IMR-90 (cell line): ENCODE measurements at regions not wholly inside any gene's neighbourhood (a gene's known extent, or its start where the extent isn't known, plus 50 kb on each side); places are given as distances from the start of the nearest gene placed in this dataset.

Experiments used
- ATAC-seq: fragments of 200-7000 bp; cut with Tn5 transposase; 2 replicates; pipeline ENCODE4 v1.9.1; 2020; ENCODE audit warnings: low read depth, mild to moderate bottlenecking, moderate library complexity
- BruUV-seq: library from RNA; stranded (reverse); fragments of 400-500 nt; replicated peaks from 2 replicates; lab custom pipeline; 2021; lab: Mats Ljungman, UMichigan
- CTCF ChIA-PET: fragments of 300-600 bp; formaldehyde crosslinking; extraction: SDS; loops from one replicate; lab custom pipeline; 2021; ENCODE audit warnings: antibody characterized with exemption; lab: Yijun Ruan, JAX
- POLR2A ChIA-PET: fragments of 300-600 bp; sonication (Branson Sonifier 250); formaldehyde crosslinking; loops from one replicate; lab custom pipeline; 2022; ENCODE audit warnings: antibody characterized with exemption; ENCODE audit not compliant: unreplicated experiment; lab: Charles Lee
- DNase-seq: peaks from one replicate; pipeline ENCODE4 v3.0.0; 2013
- H2AFZ ChIP-seq: replicated peaks from 2 replicates; pipeline ENCODE3; 2013; ENCODE audit warnings: low read length, mild to moderate bottlenecking; ENCODE audit not compliant: poor library complexity
- H2AK5ac ChIP-seq: 2 replicates; pipeline ENCODE4 v1.6.1; 2013; ENCODE audit warnings: low read depth, low read length, inconsistent platforms
- H2AK9ac ChIP-seq: replicated peaks from 2 replicates; pipeline ENCODE3; 2013; ENCODE audit warnings: mild to moderate bottlenecking, low read depth, low read length, moderate library complexity; ENCODE audit not compliant: poor library complexity
- H2BK120ac ChIP-seq: 2 replicates; pipeline ENCODE4 v1.6.1; 2013; ENCODE audit warnings: low read depth, low read length, inconsistent platforms
- H2BK15ac ChIP-seq: 3 replicates; pipeline ENCODE4 v1.6.1; 2013; ENCODE audit warnings: low read depth, low read length, inconsistent platforms
- H2BK20ac ChIP-seq: 2 replicates; pipeline ENCODE4 v1.6.1; 2013; ENCODE audit warnings: low read depth, mild to moderate bottlenecking, inconsistent platforms, low read length, moderate library complexity
- H2BK5ac ChIP-seq: 2 replicates; pipeline ENCODE4 v1.6.1; 2013; ENCODE audit warnings: mild to moderate bottlenecking, low read depth, low read length, inconsistent platforms; ENCODE audit not compliant: poor library complexity, severe bottlenecking
- H3K14ac ChIP-seq: replicated peaks from 2 replicates; pipeline ENCODE4 v1.6.1; 2013; ENCODE audit warnings: low read depth, low read length, inconsistent platforms
- H3K18ac ChIP-seq: 2 replicates; pipeline ENCODE4 v1.6.1; 2013; ENCODE audit warnings: low read depth, low read length, control low read depth
- H3K23ac ChIP-seq: 2 replicates; pipeline ENCODE4 v1.6.1; 2013; ENCODE audit warnings: low read depth, low read length, inconsistent platforms
- H3K27ac ChIP-seq: 2 replicates; pipeline ENCODE4 v1.5.1; 2013; ENCODE audit warnings: mild to moderate bottlenecking, control low read depth, low read length; ENCODE audit not compliant: insufficient read depth
- H3K27me3 ChIP-seq: 2 replicates; pipeline ENCODE4 v1.6.1; 2013; ENCODE audit warnings: low read length; ENCODE audit not compliant: control insufficient read depth, insufficient read depth
- H3K36me3 ChIP-seq: 2 replicates; pipeline ENCODE4 v1.6.1; 2013; ENCODE audit warnings: low read length, mixed read lengths; ENCODE audit not compliant: control insufficient read depth, insufficient read depth
- H3K4ac ChIP-seq: 2 replicates; pipeline ENCODE4 v1.6.1; 2013; ENCODE audit warnings: low read depth, low read length, inconsistent platforms
- H3K4me1 ChIP-seq: 2 replicates; pipeline ENCODE4 v1.6.1; 2013; ENCODE audit warnings: low read length, mixed read lengths; ENCODE audit not compliant: control insufficient read depth, insufficient read depth
- H3K4me2 ChIP-seq: 2 replicates; pipeline ENCODE4 v1.6.1; 2013; ENCODE audit warnings: low read depth, mild to moderate bottlenecking, control low read depth, low read length, moderate library complexity
- H3K4me3 ChIP-seq: 2 replicates; pipeline ENCODE4 v1.5.1; 2013; ENCODE audit warnings: low read depth, mild to moderate bottlenecking, control low read depth, low read length, moderate library complexity; ENCODE audit not compliant: insufficient read depth
- H3K56ac ChIP-seq: 2 replicates; pipeline ENCODE4 v1.6.1; 2013; ENCODE audit warnings: low read length, inconsistent platforms; ENCODE audit not compliant: insufficient read depth; ENCODE audit errors: extremely low read depth
- H3K79me1 ChIP-seq, 2 experiments: 2 replicates each; pipeline ENCODE4 v1.6.1; 2013; ENCODE audit warnings: low read length in 2 of 2, inconsistent platforms in 1 of 2, low read depth in 1 of 2
- H3K9ac ChIP-seq: 2 replicates; pipeline ENCODE4 v1.6.1; 2013; ENCODE audit warnings: low read depth, low read length, control low read depth
- H3K9me1 ChIP-seq: 2 replicates; pipeline ENCODE4 v1.6.1; 2013; ENCODE audit warnings: low read length, inconsistent platforms; ENCODE audit not compliant: insufficient read depth
- H3K9me3 ChIP-seq: 2 replicates; pipeline ENCODE4 v1.6.1; 2013; ENCODE audit warnings: low read length; ENCODE audit not compliant: control insufficient read depth, insufficient read depth
- H4K20me1 ChIP-seq: 2 replicates; pipeline ENCODE4 v1.6.1; 2013; ENCODE audit warnings: low read length, inconsistent platforms; ENCODE audit not compliant: insufficient read depth
- H4K5ac ChIP-seq: 2 replicates; pipeline ENCODE4 v1.6.1; 2013; ENCODE audit warnings: mild to moderate bottlenecking, low read depth, low read length, control low read depth
- H4K8ac ChIP-seq, 2 experiments: 2 replicates each; pipeline ENCODE4 v1.6.1; 2013; ENCODE audit warnings: low read depth in 2 of 2, low read length in 2 of 2, control low read depth in 1 of 2, inconsistent platforms in 1 of 2
- H4K91ac ChIP-seq: 2 replicates; pipeline ENCODE4 v1.6.1; 2013; ENCODE audit warnings: low read depth, low read length, inconsistent platforms; ENCODE audit not compliant: insufficient read depth
- BHLHE40 ChIP-seq: fragments of 150-350 bp; IDR thresholded peaks from 2 replicates; pipeline ENCODE4 v1.6.1; 2016; ENCODE audit warnings: mild to moderate bottlenecking, low read depth, low read length
- CEBPB ChIP-seq: IDR thresholded peaks from 2 replicates; pipeline ENCODE4 v1.6.1; 2012; ENCODE audit warnings: low read depth, low read length, improper control_type of control experiment
- CHD1 ChIP-seq: IDR thresholded peaks from 2 replicates; pipeline ENCODE4 v1.6.1; 2012; ENCODE audit warnings: low read depth, low read length, improper control_type of control experiment
- CTCF ChIP-seq: conservative IDR thresholded peaks from 2 replicates; pipeline ENCODE4 v1.5.1; 2012; ENCODE audit warnings: mild to moderate bottlenecking, low read depth, low read length, improper control_type of control experiment
- ELK1 ChIP-seq: fragments of 150-350 bp; IDR thresholded peaks from 2 replicates; pipeline ENCODE4 v1.6.1; 2016; ENCODE audit warnings: low read depth, mild to moderate bottlenecking, low read length, moderate library complexity, borderline replicate concordance
- FOS ChIP-seq: fragments of 150-350 bp; IDR thresholded peaks from 2 replicates; pipeline ENCODE4 v1.6.1; 2016; ENCODE audit warnings: low read depth, low read length
- MAFK ChIP-seq: IDR thresholded peaks from 2 replicates; pipeline ENCODE4 v1.6.1; 2012; ENCODE audit warnings: low read depth, low read length, improper control_type of control experiment
- MAZ ChIP-seq: IDR thresholded peaks from 2 replicates; pipeline ENCODE4 v1.6.1; 2012; ENCODE audit warnings: low read depth, mild to moderate bottlenecking, low read length, improper control_type of control experiment, moderate library complexity, borderline replicate concordance
- MXI1 ChIP-seq: IDR thresholded peaks from 2 replicates; pipeline ENCODE4 v1.6.1; 2012; ENCODE audit warnings: low read depth, mild to moderate bottlenecking, low read length, moderate library complexity, borderline replicate concordance
- NFE2L2 ChIP-seq: fragments of 150-350 bp; IDR thresholded peaks from 2 replicates; pipeline ENCODE4 v1.6.1; 2016; ENCODE audit warnings: low read depth, mild to moderate bottlenecking, low read length
- POLR2A ChIP-seq: IDR thresholded peaks from 2 replicates; pipeline ENCODE4 v1.6.1; 2012; ENCODE audit warnings: mild to moderate bottlenecking, low read depth, low read length
- RAD21 ChIP-seq: IDR thresholded peaks from 2 replicates; pipeline ENCODE4 v1.6.1; 2012; ENCODE audit warnings: low read length, improper control_type of control experiment
- RCOR1 ChIP-seq: IDR thresholded peaks from 2 replicates; pipeline ENCODE4 v1.6.1; 2012; ENCODE audit warnings: mild to moderate bottlenecking, low read length, improper control_type of control experiment; ENCODE audit not compliant: insufficient replicate concordance
- RFX5 ChIP-seq: IDR thresholded peaks from 2 replicates; pipeline ENCODE4 v1.8.0; 2012; ENCODE audit warnings: low read depth, mild to moderate bottlenecking, low read length, moderate library complexity
- SMC3 ChIP-seq: fragments of 150-350 bp; IDR thresholded peaks from 2 replicates; pipeline ENCODE4 v1.6.1; 2016; ENCODE audit warnings: low read depth, mild to moderate bottlenecking, antibody characterized with exemption, low read length, moderate library complexity
- USF2 ChIP-seq: fragments of 150-350 bp; IDR thresholded peaks from 2 replicates; pipeline ENCODE4 v1.6.1; 2017; ENCODE audit warnings: mild to moderate bottlenecking, antibody characterized with exemption, low read length, low read depth
- WGBS, 2 experiments: methylation state at CpG; one replicate each; pipeline versions ENCODE4 v1.1.5 to v1.1.7; 2013; ENCODE audit warnings: missing lambda C conversion rate in 2 of 2; ENCODE audit not compliant: insufficient read length in 1 of 2; ENCODE audit errors: extremely low coverage in 2 of 2; 5-methylcytosine and 5-hydroxymethylcytosine counted together
- dilution Hi-C: fragments of 300-500 bp; cut with HindIII; formaldehyde crosslinking; loops from one replicate; pipeline ENCODE4 v1.14.3; 2018; ENCODE audit warnings: low sequenced_read_pairs; ENCODE audit not compliant: unreplicated experiment
- in situ Hi-C: fragments of 300-500 bp; cut with MboI; formaldehyde crosslinking; loops from 3 replicates; pipeline ENCODE4 v1.14.3; 2019; ENCODE audit warnings: low sequenced_read_pairs, inconsistent platforms, mixed read lengths
- intact Hi-C: fragments of 100-400 bp; cut with micrococcal nuclease; formaldehyde crosslinking; loops from 2 replicates; pipeline ENCODE4 v1.10.0; 2022

- H3K27me3 ChIP-seq = no peaks in the 10 kb centered on the region
- no peak overlapping the region for H2BK15ac ChIP-seq
- POLR2A ChIA-PET = no interaction called here
- no peak overlapping the region for H2AK9ac ChIP-seq
- in situ Hi-C loops (no loop called here), intact Hi-C loops (no loop called here), dilution Hi-C loops (no loop called here)
- H3K27ac ChIP-seq = no peak overlapping the region
- no peak overlapping the region for H3K4me2 ChIP-seq
- CTCF ChIA-PET = no interaction called here
- no peak overlapping the region for H4K91ac ChIP-seq
- H2AFZ ChIP-seq = no peak overlapping the region
- ATAC-seq (no peak), DNase-seq (no peak)
- H3K9me3 ChIP-seq = no peaks in the 10 kb centered on the region
- H3K4me3 ChIP-seq = no peak overlapping the region
- H3K18ac ChIP-seq = no peak overlapping the region
- no peak overlapping the region for H2BK120ac ChIP-seq
- H3K14ac ChIP-seq = no peak overlapping the region
- H4K20me1 ChIP-seq = no peaks in the 10 kb centered on the region
- H3K56ac ChIP-seq = no peak overlapping the region
- BruUV-seq = no TSS peak
- no peak overlapping the region for H3K4ac ChIP-seq
- no peak overlapping the region for H2AK5ac ChIP-seq
- H3K9ac ChIP-seq = no peak overlapping the region
- H4K8ac ChIP-seq = no peak overlapping the region
- no peaks in the 10 kb centered on the region for H3K9me1 ChIP-seq
- H3K4me1 ChIP-seq = no peaks in the 10 kb centered on the region
- TF ChIP-seq MAFK (no peak), RAD21 (no peak), BHLHE40 (no peak), ELK1 (no peak), CEBPB (no peak), NFE2L2 (no peak), POLR2A (no peak), MAZ (no peak), RFX5 (no peak), USF2 (no peak), SMC3 (no peak), MXI1 (no peak), CTCF (no peak), RCOR1 (no peak), FOS (no peak), CHD1 (no peak)
- H3K79me1 ChIP-seq = no peaks in the 10 kb centered on the region
- H3K36me3 ChIP-seq = no peaks in the 10 kb centered on the region
- no peak overlapping the region for H2BK20ac ChIP-seq
- H4K5ac ChIP-seq = no peak overlapping the region
- no CpG with 5 or more reads among the region's 3 CpGs for WGBS, 2 experiments
- H2BK5ac ChIP-seq = no peak overlapping the region
- no peak overlapping the region for H3K23ac ChIP-seq
Measured at GRCh38 chr1:110798691-110799256, 74.2 kb upstream of the CD53 start.
